Astrocyte (in vitro differentiated cells and primary cell): ENCODE measurements at regions not wholly inside any gene's neighbourhood (a gene's known extent, or its start where the extent isn't known, plus 50 kb on each side); places are given as distances from the start of the nearest gene placed in this dataset.

Experiments used
- DNase-seq: peaks from one replicate; pipeline ENCODE4 v3.0.0-alpha.2; 2010; ENCODE audit warnings: low read depth
- FAIRE-seq: peaks from 2 replicates; lab custom pipeline; 2011; peaks lifted over from hg19 to GRCh38; lab: Jason Lieb, UNC
- H2AFZ ChIP-seq: 2 replicates; pipeline ENCODE4 v1.6.0; 2012; ENCODE audit warnings: low read depth, low read length, inconsistent platforms
- H3K27ac ChIP-seq: 2 replicates; pipeline ENCODE4 v1.5.1; 2011; ENCODE audit warnings: low read depth, low read length, inconsistent platforms
- H3K27me3 ChIP-seq: 2 replicates; pipeline ENCODE4 v1.6.0; 2011; ENCODE audit warnings: low read length, inconsistent platforms; ENCODE audit not compliant: insufficient read depth
- H3K36me3 ChIP-seq: 2 replicates; pipeline ENCODE4 v1.5.1; 2011; ENCODE audit warnings: low read length, inconsistent platforms; ENCODE audit not compliant: insufficient read depth
- H3K4me1 ChIP-seq: 2 replicates; pipeline ENCODE4 v1.5.1; 2011; ENCODE audit warnings: low read length, inconsistent platforms; ENCODE audit not compliant: insufficient read depth
- H3K4me2 ChIP-seq: 2 replicates; pipeline ENCODE4 v1.6.0; 2012; ENCODE audit warnings: low read length, inconsistent platforms
- H3K4me3 ChIP-seq: 2 replicates; pipeline ENCODE4 v1.5.1; 2011; ENCODE audit warnings: low read depth, mild to moderate bottlenecking, low read length, inconsistent platforms; ENCODE audit not compliant: insufficient read depth
- H3K79me2 ChIP-seq: 2 replicates; pipeline ENCODE4 v1.6.0; 2012; ENCODE audit warnings: mild to moderate bottlenecking, low read length, inconsistent platforms; ENCODE audit not compliant: insufficient read depth
- H3K9ac ChIP-seq: 2 replicates; pipeline ENCODE4 v1.6.0; 2012; ENCODE audit warnings: mild to moderate bottlenecking, low read length, inconsistent platforms
- H3K9me3 ChIP-seq: 2 replicates; pipeline ENCODE4 v1.5.1; 2012; ENCODE audit warnings: low read depth, mild to moderate bottlenecking, low read length, inconsistent platforms; ENCODE audit not compliant: insufficient read depth
- H4K20me1 ChIP-seq: 2 replicates; pipeline ENCODE4 v1.6.0; 2012; ENCODE audit warnings: low read length, inconsistent platforms; ENCODE audit not compliant: insufficient read depth
- H3K27ac Mint-ChIP-seq: one replicate; pipeline ENCODE4 v1.8.0; 2021; ENCODE audit warnings: mild to moderate bottlenecking, mixed read lengths; ENCODE audit not compliant: unreplicated experiment
- H3K27me3 Mint-ChIP-seq: one replicate; pipeline ENCODE4 v1.8.0; 2021; ENCODE audit warnings: low read depth, mixed read lengths; ENCODE audit not compliant: unreplicated experiment
- H3K36me3 Mint-ChIP-seq: one replicate; pipeline ENCODE4 v1.8.0; 2021; ENCODE audit warnings: low read depth, mixed read lengths; ENCODE audit not compliant: unreplicated experiment
- H3K4me1 Mint-ChIP-seq: one replicate; pipeline ENCODE4 v1.8.0; 2021; ENCODE audit warnings: low read depth, mixed read lengths; ENCODE audit not compliant: unreplicated experiment
- H3K4me3 Mint-ChIP-seq: one replicate; pipeline ENCODE4 v1.8.0; 2021; ENCODE audit warnings: mild to moderate bottlenecking, moderate library complexity, mixed read lengths; ENCODE audit not compliant: unreplicated experiment
- H3K9me3 Mint-ChIP-seq: one replicate; pipeline ENCODE4 v1.8.0; 2021; ENCODE audit warnings: mild to moderate bottlenecking, mixed read lengths; ENCODE audit not compliant: unreplicated experiment
- CTCF ChIP-seq: IDR thresholded peaks from 2 replicates; pipeline ENCODE4 v1.5.1; 2011; ENCODE audit warnings: low read depth, mild to moderate bottlenecking, inconsistent platforms, low read length, moderate library complexity; ENCODE audit not compliant: insufficient read depth
- EZH2 ChIP-seq: IDR thresholded peaks from 2 replicates; pipeline ENCODE4 v1.6.1; 2012; ENCODE audit warnings: mild to moderate bottlenecking, low read length, inconsistent platforms; ENCODE audit not compliant: insufficient read depth

- no peaks in the 10 kb centered on the region for H3K27me3 Mint-ChIP-seq
- no peak overlapping the region for H3K27ac ChIP-seq
- H3K4me3 ChIP-seq = no peak overlapping the region
- H3K27ac Mint-ChIP-seq = no peak overlapping the region
- no peaks in the 10 kb centered on the region for H4K20me1 ChIP-seq
- no peaks in the 10 kb centered on the region for H3K79me2 ChIP-seq
- no peak overlapping the region for H2AFZ ChIP-seq
- TF ChIP-seq EZH2 (no peak), CTCF (no peak)
- no peaks in the 10 kb centered on the region for H3K27me3 ChIP-seq
- H3K36me3 ChIP-seq = no peaks in the 10 kb centered on the region
- H3K4me1 Mint-ChIP-seq = no peaks in the 10 kb centered on the region
- no peaks in the 10 kb centered on the region for H3K36me3 Mint-ChIP-seq
- H3K9me3 ChIP-seq = no peaks in the 10 kb centered on the region
- H3K9me3 Mint-ChIP-seq = no peaks in the 10 kb centered on the region
- FAIRE-seq (no peak), DNase-seq (no peak)
- H3K4me3 Mint-ChIP-seq = no peak overlapping the region
- H3K4me2 ChIP-seq = no peak overlapping the region
- H3K4me1 ChIP-seq = no peaks in the 10 kb centered on the region
- no peak overlapping the region for H3K9ac ChIP-seq
These were observed 151.6 kb downstream of the SLIT2 start for GRCh38 chr4:20403290-20403689.

GRCh38 chr4:20403846-20404245 lies 152.1 kb downstream of the SLIT2 start:
- Histone ChIP-seq H3K4me2 (no peak overlapping the region), H3K36me3 (no peaks in the 10 kb centered on the region), H3K4me1 (no peaks in the 10 kb centered on the region), H3K4me3 (no peak overlapping the region), H3K9ac (no peak overlapping the region), H3K27me3 (no peaks in the 10 kb centered on the region), H2AFZ (no peak overlapping the region), H4K20me1 (no peaks in the 10 kb centered on the region), H3K27ac (no peak overlapping the region), H3K9me3 (no peaks in the 10 kb centered on the region), H3K79me2 (no peaks in the 10 kb centered on the region)
- Mint-ChIP-seq H3K4me3 (no peak overlapping the region), H3K9me3 (no peaks in the 10 kb centered on the region), H3K36me3 (no peaks in the 10 kb centered on the region), H3K4me1 (no peaks in the 10 kb centered on the region), H3K27ac (no peak overlapping the region), H3K27me3 (no peaks in the 10 kb centered on the region)
- TF ChIP-seq CTCF (no peak), EZH2 (no peak)
- FAIRE-seq (no peak), DNase-seq (no peak)

- no peaks in the 10 kb centered on the region for H4K20me1 ChIP-seq
- no peak overlapping the region for H3K9ac ChIP-seq
- H3K4me2 ChIP-seq = no peak overlapping the region
- no peaks in the 10 kb centered on the region for H3K27me3 ChIP-seq
- TF ChIP-seq CTCF (no peak), EZH2 (no peak)
- Mint-ChIP-seq H3K27ac (no peak overlapping the region), H3K4me1 (no peaks in the 10 kb centered on the region), H3K27me3 (no peaks in the 10 kb centered on the region), H3K36me3 (no peaks in the 10 kb centered on the region), H3K9me3 (no peaks in the 10 kb centered on the region), H3K4me3 (no peak overlapping the region)
- H3K36me3 ChIP-seq = no peaks in the 10 kb centered on the region
- H3K4me3 ChIP-seq = no peak overlapping the region
- no peak for FAIRE-seq
- H3K4me1 ChIP-seq = no peaks in the 10 kb centered on the region
- H3K27ac ChIP-seq = no peak overlapping the region
- H3K9me3 ChIP-seq = no peaks in the 10 kb centered on the region
- no peaks in the 10 kb centered on the region for H3K79me2 ChIP-seq
- DNase-seq = peak; percentile 50
- H2AFZ ChIP-seq = no peak overlapping the region
These were observed 156.9 kb downstream of the SLIT2 start for GRCh38 chr4:20408611-20409010.
